Hematopoietic multipotent progenitor cell treated with erythropoietin and hydrocortisone succinate and interleukin-3 and kit ligand, for 8 days (in vitro differentiated cells): ENCODE measurements at regions not wholly inside any gene's neighbourhood (a gene's known extent, or its start where the extent isn't known, plus 50 kb on each side); places are given as distances from the start of the nearest gene placed in this dataset.

Experiments
- DNase-seq: peaks from one replicate; pipeline ENCODE4 v3.0.0-alpha.2; 2015

DNA sequence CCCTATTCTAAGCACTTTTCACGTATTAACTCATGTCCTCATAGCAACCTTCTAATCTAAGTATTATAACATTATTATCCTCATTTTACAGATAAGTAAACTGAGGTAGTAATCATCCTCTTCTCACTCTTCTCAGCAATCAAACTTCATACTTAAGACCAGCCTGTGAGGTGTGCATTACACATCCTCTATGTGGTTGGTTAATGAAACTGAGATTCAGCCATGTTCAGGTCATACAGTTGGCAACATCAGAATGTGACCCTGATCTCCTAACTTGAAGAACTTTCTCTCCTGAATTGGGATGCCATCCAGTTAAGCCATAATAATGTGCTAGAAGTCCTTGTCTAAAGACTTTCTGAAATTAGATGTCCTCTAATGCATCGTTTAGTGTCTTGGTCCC is 275.1 kb upstream of the ANKRD55 start:
- DNase-seq = no peak

DNA sequence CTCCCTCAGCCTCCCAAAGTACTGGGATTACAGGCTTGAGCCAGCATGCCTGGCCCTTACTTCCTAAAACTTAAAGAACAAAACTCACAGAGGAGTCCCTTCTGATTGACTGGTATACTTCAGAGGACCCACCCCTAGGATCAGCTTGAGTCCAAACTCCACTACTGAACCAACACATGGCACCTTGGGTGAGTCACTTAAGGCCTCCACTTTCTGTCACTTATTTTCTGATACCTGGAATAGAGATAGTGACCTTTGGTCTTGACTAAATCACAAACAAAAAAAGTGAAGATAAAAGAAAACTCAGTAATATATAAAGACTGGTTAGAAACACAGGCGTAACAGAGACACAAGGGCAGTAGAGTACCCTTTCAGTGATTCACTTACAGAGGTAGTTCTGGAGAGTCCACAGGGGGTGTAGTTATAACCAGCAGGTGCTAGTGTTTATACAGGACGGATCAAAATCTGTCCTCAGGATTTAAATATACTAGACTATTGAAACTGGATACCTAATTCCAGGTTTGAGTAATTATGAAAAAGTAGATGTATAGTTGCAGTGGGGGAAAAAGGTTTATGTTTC is 274.3 kb upstream of the ANKRD55 start:
- DNase-seq = no peak

- DNase-seq = no peak
Observed at GRCh38 chr5:56506211-56506965, 273.3 kb upstream of the ANKRD55 start.

- no peak for DNase-seq
Observed at GRCh38 chr5:56503929-56504328, 270.8 kb upstream of the ANKRD55 start.

DNA sequence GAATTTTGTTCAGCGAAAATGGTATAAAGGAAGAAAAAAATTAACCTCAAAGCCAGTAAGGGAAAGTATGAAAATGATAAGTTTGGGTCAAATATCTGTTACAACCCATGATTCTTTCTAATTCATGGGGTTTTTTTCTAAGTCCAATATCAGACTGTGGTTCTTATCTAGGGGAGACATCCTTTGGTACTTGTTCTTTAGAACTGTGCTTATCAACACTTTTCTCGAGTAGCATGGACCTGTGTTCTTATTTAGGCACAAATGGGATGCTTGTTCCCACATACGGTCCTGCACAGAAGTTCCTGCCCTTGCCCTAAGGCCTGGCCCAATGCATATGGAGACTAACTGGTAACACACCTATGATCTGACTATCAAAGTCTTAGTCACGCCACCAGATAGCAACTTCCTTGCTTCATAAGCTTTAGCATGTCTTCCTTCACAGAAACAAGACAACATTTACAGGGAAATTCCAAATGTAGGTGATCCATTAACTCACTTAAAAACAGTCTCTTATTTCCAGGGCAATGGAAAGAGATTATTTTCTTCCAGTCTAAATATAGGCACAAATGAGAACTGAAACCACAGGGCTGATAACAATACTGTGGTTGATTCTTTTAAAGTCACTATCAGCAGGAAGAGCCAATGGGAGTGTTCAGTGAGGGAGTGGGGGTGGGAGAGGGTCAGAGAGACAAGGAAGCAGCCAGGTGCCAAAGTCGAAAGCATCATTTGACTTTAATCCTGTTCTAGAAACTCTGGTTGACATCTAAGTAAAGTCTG is 268.8 kb upstream of the ANKRD55 start:
- peak; percentile 74 for DNase-seq

DNA sequence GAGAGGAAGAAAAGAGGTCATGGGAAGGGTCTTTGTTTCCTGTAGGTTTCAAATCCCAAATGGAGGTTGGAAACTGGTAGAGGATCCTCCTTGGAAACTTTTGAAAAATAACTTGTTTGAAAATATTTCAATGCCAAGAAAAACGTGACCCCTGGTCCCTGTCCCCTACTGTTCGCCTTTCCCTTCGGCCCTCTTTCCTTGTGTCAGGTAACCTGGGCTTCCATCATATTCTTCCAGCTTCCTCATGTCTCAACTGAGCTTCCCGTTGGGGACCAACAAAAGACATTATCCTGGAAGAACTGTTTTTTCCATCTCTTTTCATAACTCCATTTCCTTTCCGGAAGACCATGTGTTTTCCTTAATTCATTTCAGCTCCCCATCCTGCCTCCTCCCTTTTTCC is 266.8 kb upstream of the ANKRD55 start:
- DNase-seq = no peak

DNA sequence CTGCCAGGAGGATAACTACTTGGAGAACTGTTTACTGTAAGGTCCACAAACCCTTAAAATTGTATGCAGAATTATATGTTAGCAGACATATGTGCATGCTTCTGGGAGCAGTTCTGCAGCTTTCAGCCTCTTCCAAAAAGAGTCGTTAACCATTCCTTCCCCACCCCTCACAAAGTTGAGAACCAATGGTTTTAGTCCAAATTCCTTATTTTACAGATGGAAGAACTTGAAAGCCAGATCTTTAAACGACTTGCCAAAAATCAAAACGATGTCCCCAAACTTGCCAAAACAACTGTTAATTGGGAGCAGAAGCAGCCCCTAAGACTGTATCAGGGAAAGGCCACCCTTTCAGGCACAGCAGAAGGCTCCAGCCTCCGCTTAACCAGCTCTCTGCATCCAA is 266.4 kb upstream of the ANKRD55 start:
- no peak for DNase-seq

DNA sequence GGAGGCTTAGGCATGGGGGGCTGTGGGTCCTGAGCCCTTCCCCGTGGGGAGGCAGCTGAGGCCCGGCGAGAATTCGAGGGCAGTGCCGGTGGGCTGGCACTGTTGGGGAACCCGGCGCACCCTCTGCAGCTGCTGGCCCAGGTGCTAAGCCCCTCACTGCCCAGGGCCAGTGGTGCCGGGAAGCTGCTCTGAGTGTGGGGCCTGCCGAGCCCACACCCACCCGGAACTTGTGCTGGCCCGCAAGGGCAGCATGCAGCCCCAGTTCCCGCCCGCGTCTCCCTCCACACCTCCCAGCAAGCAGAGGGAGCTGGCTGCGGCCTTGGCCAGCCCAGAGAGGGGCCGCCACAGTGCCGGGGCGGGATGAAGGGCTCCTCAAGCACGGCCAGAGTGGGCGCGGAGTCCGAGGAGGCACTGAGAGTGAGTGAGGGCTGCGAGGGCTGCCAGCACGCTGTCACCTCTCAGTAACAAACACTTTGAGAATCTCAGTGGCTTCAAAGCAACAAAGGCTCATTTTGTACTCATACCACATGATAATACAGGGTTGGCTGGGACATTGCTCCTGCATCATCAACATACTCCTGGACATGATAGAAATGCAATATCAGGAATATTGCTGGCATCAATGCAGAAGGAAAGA is 265.7 kb upstream of the ANKRD55 start:
- no peak for DNase-seq

GRCh38 chr5:56496581-56497063 is 263.5 kb upstream of the ANKRD55 start:
- no peak for DNase-seq

DNA sequence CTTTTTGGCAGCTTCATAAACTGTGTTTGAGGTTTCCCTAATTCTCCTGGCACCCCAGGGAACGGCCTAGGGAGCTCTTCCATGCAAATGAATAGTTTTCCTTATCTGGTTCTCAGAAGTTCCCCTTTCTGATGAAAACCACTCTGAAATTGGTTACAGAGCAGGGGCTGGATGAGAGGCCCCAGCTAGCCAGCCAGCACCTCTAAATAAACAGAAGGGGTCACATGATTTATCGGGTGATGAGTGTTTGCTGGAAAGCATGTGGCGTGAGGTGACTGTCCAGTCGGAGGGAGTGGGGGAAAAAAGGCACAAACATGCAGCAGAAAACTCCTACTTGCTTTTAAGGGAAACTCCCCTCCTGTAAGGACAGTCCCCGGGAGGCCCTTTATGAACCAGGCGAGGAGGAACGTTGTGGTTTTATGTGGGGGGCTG is 261.2 kb upstream of the ANKRD55 start:
- DNase-seq = peak; percentile 51

- DNase-seq = no peak
Observed at GRCh38 chr5:56493766-56494165, 260.6 kb upstream of the ANKRD55 start.

DNA sequence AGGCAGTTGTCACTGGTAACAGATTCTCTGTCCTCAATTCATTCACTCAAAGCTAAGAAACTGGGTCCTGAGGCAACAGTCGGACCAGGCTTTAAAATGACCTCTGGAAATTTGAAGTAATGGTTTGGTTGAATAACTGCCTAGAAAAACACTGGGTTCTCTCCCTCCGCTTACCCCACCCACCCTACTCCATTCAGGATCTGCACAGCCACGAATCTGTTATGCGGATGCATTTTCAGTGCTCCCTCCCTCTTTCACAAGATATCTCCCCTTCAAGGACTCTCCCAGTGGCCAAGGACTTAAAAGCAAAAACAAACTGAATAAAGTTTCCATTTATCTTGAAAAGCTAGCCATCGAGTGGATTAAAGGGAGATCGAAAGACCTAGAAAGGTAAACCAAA is 260.2 kb upstream of the ANKRD55 start:
- no peak for DNase-seq

GRCh38 chr5:56492812-56493211 is 259.7 kb upstream of the ANKRD55 start:
- peak; percentile 59 for DNase-seq

DNA sequence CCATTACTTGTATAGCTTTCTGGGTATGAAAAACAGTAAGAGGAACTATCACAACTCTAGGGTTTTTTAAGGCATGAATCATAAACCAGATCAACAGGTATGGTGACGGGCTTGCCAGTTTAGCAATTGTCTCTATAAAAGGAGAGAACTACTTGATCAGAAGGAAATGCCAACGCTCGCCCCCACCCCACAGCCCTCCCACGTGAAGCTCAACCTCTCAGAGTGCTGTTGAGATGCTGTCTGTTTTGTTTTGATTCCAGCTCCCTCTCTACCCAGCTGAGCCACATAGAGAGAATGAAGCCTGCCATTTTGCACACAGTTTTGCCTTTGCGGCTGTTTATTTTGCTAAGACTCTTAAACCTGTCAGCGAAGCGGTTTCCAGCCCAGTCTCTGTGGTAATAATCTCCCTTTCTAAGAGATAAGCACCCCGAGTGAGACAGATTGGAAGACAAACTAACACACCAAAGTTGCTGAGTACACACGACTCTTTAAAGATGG is 257.9 kb upstream of the ANKRD55 start:
- DNase-seq = no peak

DNA sequence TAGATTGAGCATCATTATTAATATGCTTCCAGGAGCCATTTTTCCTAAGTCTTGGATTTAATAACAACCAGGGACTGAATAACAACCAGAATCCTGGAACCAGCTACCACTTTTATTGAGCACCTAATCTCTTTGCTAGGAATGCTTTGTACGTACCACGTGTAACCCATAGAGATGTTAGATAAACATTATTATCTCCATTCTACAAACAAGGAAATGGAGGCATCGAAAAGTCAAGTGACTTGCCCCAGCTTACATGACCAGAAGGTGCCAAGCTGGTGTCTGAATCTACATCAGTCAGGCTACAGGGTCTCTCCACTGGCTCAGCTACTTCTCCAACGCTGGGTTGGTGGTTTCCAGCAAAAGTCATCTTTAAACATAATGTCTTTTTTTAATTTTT is 256.1 kb upstream of the ANKRD55 start:
- DNase-seq = no peak

DNA sequence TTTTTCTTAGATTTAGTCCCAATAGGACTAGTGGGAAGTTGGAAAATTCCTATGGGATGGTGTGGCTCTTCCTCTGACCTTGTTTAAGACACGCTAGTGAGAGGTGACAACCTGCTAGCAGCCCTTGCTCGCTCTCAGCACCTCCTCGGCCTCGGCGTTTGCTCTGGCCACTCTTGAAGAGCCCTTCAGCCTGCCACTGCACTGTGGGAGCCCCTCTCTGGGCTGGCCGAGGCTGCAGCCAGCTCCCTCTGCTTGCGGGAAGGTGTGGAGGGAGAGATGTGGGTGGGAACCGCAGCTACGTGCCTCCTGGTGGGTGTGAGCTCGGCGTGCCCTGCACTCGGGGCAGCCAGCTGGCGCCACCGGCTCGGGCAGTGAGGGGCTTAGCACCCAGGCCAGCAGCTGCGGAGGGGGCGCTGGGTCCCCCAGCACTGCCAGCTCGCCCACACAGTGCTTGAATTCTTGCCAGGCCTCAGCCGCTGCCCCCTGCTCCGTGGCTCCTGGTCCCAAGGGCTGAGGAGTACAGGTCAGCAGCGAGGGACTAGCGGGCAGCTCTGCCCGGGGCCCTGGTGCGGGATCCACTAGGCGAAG is 254.5 kb upstream of the ANKRD55 start:
- DNase-seq = no peak

DNA sequence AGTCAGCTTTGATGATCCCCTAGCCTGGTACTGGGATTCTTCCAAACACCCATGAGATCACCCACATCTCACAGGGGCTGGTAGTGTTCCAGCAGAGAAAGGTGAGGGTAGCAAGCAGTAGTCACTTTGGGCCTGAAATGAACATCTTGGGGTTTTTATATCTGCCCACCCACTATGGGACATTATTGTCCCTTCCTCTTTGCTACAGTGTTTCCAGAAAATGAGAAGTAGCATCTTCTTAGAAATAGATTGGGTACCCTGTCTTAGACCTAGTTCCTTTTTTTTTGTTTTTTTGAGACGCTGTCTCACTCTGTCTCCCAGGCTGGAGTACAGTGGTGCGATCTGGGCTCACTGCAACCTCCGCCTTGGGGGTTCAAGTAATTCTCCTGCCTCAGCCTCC is 249.2 kb upstream of the ANKRD55 start:
- DNase-seq = no peak

DNA sequence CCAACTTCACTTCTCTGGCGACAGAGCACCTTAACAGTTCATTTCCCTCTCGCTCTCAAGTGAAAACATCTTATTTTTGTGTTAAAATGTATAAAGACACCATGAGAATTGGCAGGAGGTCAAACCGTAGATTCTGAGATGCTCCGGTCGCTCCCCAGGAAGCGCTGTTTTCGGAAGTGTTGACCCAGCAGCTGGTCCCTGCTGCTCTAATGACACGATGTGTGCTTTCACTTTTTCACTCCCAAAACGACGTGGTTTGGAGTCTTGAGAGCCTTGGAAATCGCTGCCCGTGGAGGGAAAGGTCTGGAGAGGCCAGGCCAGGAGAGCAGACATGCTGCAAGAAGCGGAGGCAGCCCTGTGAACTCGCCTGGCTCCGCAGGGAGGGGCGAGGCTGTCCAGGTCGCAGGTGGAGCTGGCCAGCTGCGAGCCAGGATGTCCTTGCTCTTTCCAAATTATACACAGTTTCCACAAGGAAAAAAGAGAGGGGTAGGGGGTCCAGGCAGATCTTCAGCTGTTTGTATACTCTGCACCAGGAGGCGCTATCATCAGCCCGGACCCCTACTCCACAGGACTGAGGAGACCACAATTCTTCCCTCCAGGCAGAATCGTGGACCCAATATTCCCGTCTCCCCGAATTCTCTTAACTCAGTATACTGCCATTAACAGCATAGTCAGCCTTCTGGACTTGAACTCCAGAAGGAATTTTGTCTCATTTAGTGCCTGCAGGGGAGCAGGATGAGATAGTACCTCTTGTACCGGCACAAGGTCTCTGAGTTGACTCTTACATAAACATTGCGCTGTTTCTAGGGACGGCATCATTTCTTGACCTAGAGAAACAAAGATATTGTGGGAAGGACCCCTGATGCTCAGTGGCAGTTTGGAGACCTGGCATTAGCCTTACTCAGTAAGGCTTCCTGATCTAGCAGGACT is 248.6 kb upstream of the ANKRD55 start:
- peak; percentile 12 for DNase-seq

GRCh38 chr5:56480705-56481427 is 247.7 kb upstream of the ANKRD55 start:
- no peak for DNase-seq

- DNase-seq = no peak
Observed at GRCh38 chr5:56480078-56480704, 247.1 kb upstream of the ANKRD55 start.
